Erythroblast (primary cell): ENCODE measurements at regions not wholly inside any gene's neighbourhood (a gene's known extent, or its start where the extent isn't known, plus 50 kb on each side); places are given as distances from the start of the nearest gene placed in this dataset.

Experiments
- GATA1 ChIP-seq: IDR thresholded peaks from 2 replicates; pipeline ENCODE4 v1.6.1; 2011; ENCODE audit warnings: low read depth, mild to moderate bottlenecking, control low read depth, low read length, moderate library complexity
- POLR2A ChIP-seq: IDR thresholded peaks from 2 replicates; pipeline ENCODE4 v1.6.1; 2011; ENCODE audit warnings: mild to moderate bottlenecking, low read length

DNA sequence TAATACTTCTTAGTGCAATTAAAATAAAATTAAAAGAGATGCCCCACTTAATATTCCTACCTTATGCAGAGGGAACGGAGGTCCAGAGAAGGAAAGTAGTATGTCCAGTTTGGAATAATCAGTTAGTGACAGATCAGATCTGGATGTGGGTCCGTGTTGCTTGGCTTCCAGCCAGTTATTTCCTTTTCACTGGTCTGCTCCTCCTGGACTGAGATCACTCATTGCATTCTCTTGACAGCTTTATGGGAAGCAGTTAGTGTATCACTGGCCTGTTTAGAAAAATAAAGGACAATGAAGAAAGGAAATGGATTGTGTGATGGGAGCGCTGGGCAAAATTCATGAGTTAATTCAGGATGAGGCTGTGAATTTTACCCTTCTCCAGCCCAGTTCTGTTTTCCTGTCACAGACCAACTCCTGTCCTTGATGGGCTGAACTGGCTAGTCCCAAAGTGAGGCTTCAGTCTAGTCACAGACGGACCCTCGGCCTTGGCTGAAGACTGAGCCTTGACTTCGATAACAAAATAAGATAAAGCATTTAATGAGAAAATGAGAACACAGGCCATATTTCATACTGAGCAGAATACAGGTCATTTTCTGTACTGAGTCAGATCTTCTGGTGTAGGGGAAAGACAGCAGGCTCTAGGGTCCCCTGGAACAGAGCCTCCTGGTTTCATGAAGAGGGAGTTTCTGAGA, 85.2 kb upstream of the TRABD2B start:
- TF ChIP-seq POLR2A = no peak
- no peak for TF ChIP-seq GATA1
